Endothelial cell of umbilical vein (primary cell): ENCODE measurements at regions not wholly inside any gene's neighbourhood (a gene's known extent, or its start where the extent isn't known, plus 50 kb on each side); places are given as distances from the start of the nearest gene placed in this dataset.

Experiments used
- BruUV-seq: library from RNA; stranded (reverse); fragments of 400-500 nt; replicated peaks from 2 replicates; lab custom pipeline; 2021; lab: Mats Ljungman, UMichigan
- CTCF ChIA-PET: fragments of 300-600, 350-600 bp; sonication (Branson Sonifier 250); formaldehyde crosslinking; loops from one replicate; lab custom pipeline; 2021; ENCODE audit warnings: antibody characterized with exemption, inconsistent platforms; lab: Charles Lee
- POLR2A ChIA-PET: fragments of 300-600, 350-600 bp; sonication (Branson Sonifier 250); formaldehyde crosslinking; loops from one replicate; lab custom pipeline; 2021; ENCODE audit warnings: antibody characterized with exemption, inconsistent platforms; lab: Charles Lee
- DNase-seq: peaks from one replicate; pipeline ENCODE4 v3.0.0-alpha.2; 2011; ENCODE audit warnings: low read depth, low spot score
- FAIRE-seq: peaks from 2 replicates; lab custom pipeline; 2011; peaks lifted over from hg19 to GRCh38; lab: Jason Lieb, UNC
- H2AFZ ChIP-seq: 2 replicates; pipeline ENCODE4 v1.6.0; 2012; ENCODE audit warnings: low read depth, low read length, control low read depth, inconsistent platforms
- H3K27ac ChIP-seq: 2 replicates; pipeline ENCODE4 v1.5.1; 2011; ENCODE audit warnings: low read depth, mild to moderate bottlenecking, control low read depth, low read length, moderate library complexity; ENCODE audit not compliant: insufficient read depth
- H3K27me3 ChIP-seq, 2 experiments: 2 replicates each; pipeline versions ENCODE4 v1.6.0 to v1.6.1; 2011; ENCODE audit warnings: low read length in 2 of 2, mixed read lengths in 1 of 2; ENCODE audit not compliant: control insufficient read depth in 2 of 2, insufficient read depth in 2 of 2
- H3K36me3 ChIP-seq, 2 experiments: 2 replicates in 1 of 2; 3 replicates in 1 of 2; pipeline ENCODE4 v1.5.1; 2011; ENCODE audit warnings: low read length in 2 of 2, mild to moderate bottlenecking in 1 of 2, moderate library complexity in 1 of 2; ENCODE audit not compliant: control insufficient read depth in 2 of 2, insufficient read depth in 2 of 2; ENCODE audit errors: extremely low read depth in 1 of 2
- H3K4me1 ChIP-seq: 3 replicates; pipeline ENCODE4 v1.5.1; 2011; ENCODE audit warnings: mild to moderate bottlenecking, low read length; ENCODE audit not compliant: control insufficient read depth, insufficient read depth; ENCODE audit errors: extremely low read depth
- H3K4me2 ChIP-seq: 2 replicates; pipeline ENCODE4 v1.6.1; 2011; ENCODE audit warnings: low read length, control low read depth, mixed read lengths; ENCODE audit not compliant: insufficient read depth
- H3K4me3 ChIP-seq, 3 experiments: fragments of 200-600 bp in 1 of 3; sonication (generic), shearing (Covaris generic) in 1 of 3; replicated peaks in 1 of 3; 2 replicates each; pipeline ENCODE4 v1.5.1; 2011 to 2016; ENCODE audit warnings: control low read depth in 3 of 3, low read length in 3 of 3, mild to moderate bottlenecking in 2 of 3, inconsistent platforms in 1 of 3, low read depth in 1 of 3, moderate library complexity in 1 of 3; ENCODE audit not compliant: insufficient read depth in 1 of 3
- H3K79me2 ChIP-seq: 2 replicates; pipeline ENCODE4 v1.6.0; 2012; ENCODE audit warnings: low read length, inconsistent platforms; ENCODE audit not compliant: control insufficient read depth, insufficient read depth
- H3K9ac ChIP-seq: replicated peaks from 2 replicates; pipeline ENCODE3; 2011; ENCODE audit warnings: low read length, control low read depth; ENCODE audit not compliant: insufficient read depth; ENCODE audit errors: extremely low read depth
- H3K9me1 ChIP-seq: replicated peaks from 3 replicates; pipeline ENCODE4 v1.6.0; 2011; ENCODE audit warnings: mild to moderate bottlenecking, low read length; ENCODE audit not compliant: control insufficient read depth, insufficient read depth; ENCODE audit errors: extremely low read depth
- H3K9me3 ChIP-seq: replicated peaks from 2 replicates; pipeline ENCODE4 v1.5.1; 2012; ENCODE audit warnings: low read length, inconsistent platforms; ENCODE audit not compliant: control insufficient read depth, insufficient read depth
- H4K20me1 ChIP-seq: replicated peaks from 2 replicates; pipeline ENCODE3; 2011; ENCODE audit warnings: mild to moderate bottlenecking, low read length; ENCODE audit not compliant: control insufficient read depth, insufficient read depth; ENCODE audit errors: extremely low read depth
- EZH2 ChIP-seq: IDR thresholded peaks from 2 replicates; pipeline ENCODE4 v1.6.1; 2012; ENCODE audit warnings: borderline replicate concordance, low read depth, mild to moderate bottlenecking, moderate library complexity, low read length, inconsistent platforms; ENCODE audit not compliant: severe bottlenecking
- FOS ChIP-seq: IDR thresholded peaks from 2 replicates; pipeline ENCODE4 v1.6.1; 2011; ENCODE audit warnings: mild to moderate bottlenecking, low read length, moderate library complexity, borderline replicate concordance; ENCODE audit not compliant: insufficient read depth
- GATA2 ChIP-seq: IDR thresholded peaks from 2 replicates; pipeline ENCODE4 v1.7.0; 2011; ENCODE audit warnings: low read depth, mild to moderate bottlenecking, moderate library complexity, mixed read lengths, low read length; ENCODE audit not compliant: insufficient read length, insufficient read depth
- JUN ChIP-seq: IDR thresholded peaks from 2 replicates; pipeline ENCODE4 v1.6.1; 2011; ENCODE audit warnings: borderline replicate concordance, low read depth; ENCODE audit not compliant: insufficient read length, insufficient read depth
- MYC ChIP-seq: IDR thresholded peaks from one replicate; pipeline ENCODE4 v1.6.1; 2011; ENCODE audit warnings: mild to moderate bottlenecking, low read depth, low read length
- POLR2A ChIP-seq: IDR thresholded peaks from 2 replicates; pipeline ENCODE4 v1.6.1; 2012; ENCODE audit warnings: low read depth, mild to moderate bottlenecking, control low read depth, low read length
- POLR2AphosphoS5 ChIP-seq: IDR thresholded peaks from 2 replicates; pipeline ENCODE4 v1.6.1; 2012; ENCODE audit warnings: low read depth, mild to moderate bottlenecking, control low read depth, low read length, moderate library complexity; ENCODE audit not compliant: insufficient read depth
- dilution Hi-C: fragments of 300-500 bp; cut with MboI; formaldehyde crosslinking; loops from one replicate; pipeline ENCODE4 v1.15.0; 2019; ENCODE audit warnings: low sequenced_read_pairs; ENCODE audit not compliant: extremely low pct_ligation_motif_present
- intact Hi-C: fragments of 100-400 bp; cut with micrococcal nuclease; formaldehyde crosslinking; loops from one replicate; pipeline ENCODE4 v1.10.0; 2022
- TF ChIP-seq, protein P1 (sequence below), 2 donors: IDR thresholded peaks; 1 replicate in 1 of 2; 2 replicates in 1 of 2; pipeline ENCODE4 v1.5.1; 2011; ENCODE audit warnings: low read length in 2 of 2, mild to moderate bottlenecking in 2 of 2, moderate library complexity in 2 of 2, control low read depth in 1 of 2, inconsistent platforms in 1 of 2, low read depth in 1 of 2; ENCODE audit not compliant: insufficient read depth in 1 of 2; ENCODE audit errors: extremely low read depth in 1 of 2
- TF ChIP-seq, protein P2 (sequence below): IDR thresholded peaks from 2 replicates; pipeline ENCODE4 v1.6.1; 2011; ENCODE audit not compliant: insufficient read depth, insufficient read length

DNA sequence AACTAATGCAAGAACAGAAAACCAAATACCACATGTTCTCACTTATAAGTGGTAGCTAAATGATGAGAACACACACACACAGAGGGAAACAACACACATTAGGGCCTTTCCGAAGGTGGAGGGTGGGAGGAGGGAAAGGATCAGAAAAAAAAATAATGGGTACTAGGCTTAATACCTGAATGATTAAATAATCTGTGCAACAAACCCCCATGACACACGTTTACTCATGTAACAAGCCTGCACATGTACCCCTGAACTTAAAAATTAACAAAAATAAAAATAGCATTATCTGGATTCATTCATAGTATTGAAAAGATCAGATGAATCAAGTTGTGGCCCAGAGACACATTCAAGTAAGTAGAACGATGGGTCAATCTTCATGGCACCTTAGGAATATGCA, 159.5 kb upstream of the POT1 start:
- Histone ChIP-seq H3K27me3 (no peaks in the 10 kb centered on the region), H3K9me3 (no peaks in the 10 kb centered on the region), H3K4me1 (no peaks in the 10 kb centered on the region), H2AFZ (no peak overlapping the region), H3K36me3 (no peaks in the 10 kb centered on the region), H4K20me1 (no peaks in the 10 kb centered on the region), H3K9me1 (no peaks in the 10 kb centered on the region), H3K4me2 (no peak overlapping the region), H3K4me3 (no peak overlapping the region), H3K9ac (no peak overlapping the region), H3K79me2 (no peaks in the 10 kb centered on the region), H3K27ac (no peak overlapping the region)
- no peak for FAIRE-seq
- TF ChIP-seq FOS (no peak), MYC (no peak), EZH2 (no peak), POLR2A (no peak), GATA2 (no peak), POLR2AphosphoS5 (no peak), JUN (no peak)
- TF ChIP-seq, protein P1, sequence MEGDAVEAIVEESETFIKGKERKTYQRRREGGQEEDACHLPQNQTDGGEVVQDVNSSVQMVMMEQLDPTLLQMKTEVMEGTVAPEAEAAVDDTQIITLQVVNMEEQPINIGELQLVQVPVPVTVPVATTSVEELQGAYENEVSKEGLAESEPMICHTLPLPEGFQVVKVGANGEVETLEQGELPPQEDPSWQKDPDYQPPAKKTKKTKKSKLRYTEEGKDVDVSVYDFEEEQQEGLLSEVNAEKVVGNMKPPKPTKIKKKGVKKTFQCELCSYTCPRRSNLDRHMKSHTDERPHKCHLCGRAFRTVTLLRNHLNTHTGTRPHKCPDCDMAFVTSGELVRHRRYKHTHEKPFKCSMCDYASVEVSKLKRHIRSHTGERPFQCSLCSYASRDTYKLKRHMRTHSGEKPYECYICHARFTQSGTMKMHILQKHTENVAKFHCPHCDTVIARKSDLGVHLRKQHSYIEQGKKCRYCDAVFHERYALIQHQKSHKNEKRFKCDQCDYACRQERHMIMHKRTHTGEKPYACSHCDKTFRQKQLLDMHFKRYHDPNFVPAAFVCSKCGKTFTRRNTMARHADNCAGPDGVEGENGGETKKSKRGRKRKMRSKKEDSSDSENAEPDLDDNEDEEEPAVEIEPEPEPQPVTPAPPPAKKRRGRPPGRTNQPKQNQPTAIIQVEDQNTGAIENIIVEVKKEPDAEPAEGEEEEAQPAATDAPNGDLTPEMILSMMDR (IDR thresholded peaks at IDR 0.05; ENCODE audit: extremely low read depth in 1 of 2, insufficient read depth in 1 of 2, low read depth in 1 of 2, low read length in 2 of 2) = no peak
- TF ChIP-seq, protein P2, sequence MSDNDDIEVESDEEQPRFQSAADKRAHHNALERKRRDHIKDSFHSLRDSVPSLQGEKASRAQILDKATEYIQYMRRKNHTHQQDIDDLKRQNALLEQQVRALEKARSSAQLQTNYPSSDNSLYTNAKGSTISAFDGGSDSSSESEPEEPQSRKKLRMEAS = no peak
- CTCF ChIA-PET = no interaction called here
- dilution Hi-C loops = no loop called here
- intact Hi-C loops = no loop called here
- POLR2A ChIA-PET = no interaction called here
- no TSS peak for BruUV-seq
- DNase-seq = no peak
